A673 (cell line): ENCODE measurements at regions not wholly inside any gene's neighbourhood (a gene's known extent, or its start where the extent isn't known, plus 50 kb on each side); places are given as distances from the start of the nearest gene placed in this dataset.

Experiments used
- EZH2 ChIP-seq: fragments of 200-600 bp; sonication (generic); IDR thresholded peaks from 2 replicates; pipeline ENCODE4 v1.6.1; 2017; ENCODE audit warnings: borderline replicate concordance, low read depth, mild to moderate bottlenecking, mixed read lengths, antibody characterized with exemption, low read length; ENCODE audit not compliant: poor library complexity, severe bottlenecking
- TF ChIP-seq, protein P1 (sequence below): fragments of 300-800, 200-600 bp; sonication (generic); conservative IDR thresholded peaks from 2 replicates; pipeline ENCODE4 v1.5.1; 2017; ENCODE audit warnings: low read depth, mild to moderate bottlenecking, antibody characterized with exemption, low read length, moderate library complexity, mixed read lengths

DNA sequence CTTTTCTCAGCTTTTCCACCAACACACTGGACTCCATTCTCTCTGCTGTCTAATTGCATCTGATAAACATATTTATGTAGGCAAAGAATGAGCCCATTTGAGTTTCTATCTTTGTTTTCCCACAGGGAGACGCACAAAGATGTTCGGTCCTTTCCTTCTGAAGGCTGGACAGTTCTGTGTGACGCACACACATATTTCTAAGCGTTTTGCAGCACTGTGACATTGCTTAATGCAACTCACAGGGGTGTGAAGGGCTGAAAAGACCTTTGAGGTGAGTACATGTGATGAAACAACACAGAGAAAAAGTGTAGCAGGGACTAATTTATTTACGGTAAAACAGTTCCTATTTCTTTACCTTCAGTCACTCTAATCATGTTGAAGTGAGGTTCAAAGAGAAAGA lies 323.1 kb upstream of the RUNX1 start:
- TF ChIP-seq, protein P1, sequence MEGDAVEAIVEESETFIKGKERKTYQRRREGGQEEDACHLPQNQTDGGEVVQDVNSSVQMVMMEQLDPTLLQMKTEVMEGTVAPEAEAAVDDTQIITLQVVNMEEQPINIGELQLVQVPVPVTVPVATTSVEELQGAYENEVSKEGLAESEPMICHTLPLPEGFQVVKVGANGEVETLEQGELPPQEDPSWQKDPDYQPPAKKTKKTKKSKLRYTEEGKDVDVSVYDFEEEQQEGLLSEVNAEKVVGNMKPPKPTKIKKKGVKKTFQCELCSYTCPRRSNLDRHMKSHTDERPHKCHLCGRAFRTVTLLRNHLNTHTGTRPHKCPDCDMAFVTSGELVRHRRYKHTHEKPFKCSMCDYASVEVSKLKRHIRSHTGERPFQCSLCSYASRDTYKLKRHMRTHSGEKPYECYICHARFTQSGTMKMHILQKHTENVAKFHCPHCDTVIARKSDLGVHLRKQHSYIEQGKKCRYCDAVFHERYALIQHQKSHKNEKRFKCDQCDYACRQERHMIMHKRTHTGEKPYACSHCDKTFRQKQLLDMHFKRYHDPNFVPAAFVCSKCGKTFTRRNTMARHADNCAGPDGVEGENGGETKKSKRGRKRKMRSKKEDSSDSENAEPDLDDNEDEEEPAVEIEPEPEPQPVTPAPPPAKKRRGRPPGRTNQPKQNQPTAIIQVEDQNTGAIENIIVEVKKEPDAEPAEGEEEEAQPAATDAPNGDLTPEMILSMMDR = no peak
- no peak for TF ChIP-seq EZH2
